ENCODE measurements at regions not wholly inside any gene's neighbourhood (a gene's known extent, or its start where the extent isn't known, plus 50 kb on each side); places are given as distances from the start of the nearest gene placed in this dataset.

GRCh38 chr15:70337277-70338186, 239.8 kb upstream of the TLE3 start:
- no peak for DNase-seq (ENCODE audit: low read depth in 3 of 3, low spot score in 1 of 3)

GRCh38 chr15:70336425-70337009, 238.8 kb upstream of the TLE3 start:
- DNase-seq (ENCODE audit: low read depth in 3 of 3, low spot score in 1 of 3): no peak

- no peak for DNase-seq (ENCODE audit: low read depth in 3 of 3, low spot score in 1 of 3)
Observed at GRCh38 chr15:70334286-70334685, 236.6 kb upstream of the TLE3 start.

GRCh38 chr15:70329179-70329578, 231.5 kb upstream of the TLE3 start:
- no peak for DNase-seq (ENCODE audit: low read depth in 3 of 3, low spot score in 1 of 3)

- no peak for DNase-seq (ENCODE audit: low read depth in 3 of 3, low spot score in 1 of 3)
Observed at GRCh38 chr15:70328679-70329115, 231.0 kb upstream of the TLE3 start.

GRCh38 chr15:70327856-70328678, 230.3 kb upstream of the TLE3 start:
- DNase-seq (ENCODE audit: low read depth in 3 of 3, low spot score in 1 of 3): no peak

GRCh38 chr15:70327328-70327855, 229.7 kb upstream of the TLE3 start:
- no peak for DNase-seq (ENCODE audit: low read depth in 3 of 3, low spot score in 1 of 3)

GRCh38 chr15:70324001-70324974, 226.6 kb upstream of the TLE3 start:
- DNase-seq (ENCODE audit: low read depth in 3 of 3, low spot score in 1 of 3): no peak

GRCh38 chr15:70323111-70323851, 225.6 kb upstream of the TLE3 start:
- DNase-seq (ENCODE audit: low read depth in 3 of 3, low spot score in 1 of 3): no peak

GRCh38 chr15:70322051-70322668, 224.4 kb upstream of the TLE3 start:
- DNase-seq (ENCODE audit: low read depth in 3 of 3, low spot score in 1 of 3): no peak

GRCh38 chr15:70321172-70321819, 223.6 kb upstream of the TLE3 start:
- DNase-seq (ENCODE audit: low read depth in 3 of 3, low spot score in 1 of 3): no peak

- DNase-seq (ENCODE audit: low read depth in 3 of 3, low spot score in 1 of 3): no peak
Observed at GRCh38 chr15:70320482-70320881, 222.8 kb upstream of the TLE3 start.

GRCh38 chr15:70320077-70320476, 222.4 kb upstream of the TLE3 start:
- DNase-seq (ENCODE audit: low read depth in 3 of 3, low spot score in 1 of 3): no peak

GRCh38 chr15:70319466-70319865, 221.7 kb upstream of the TLE3 start:
- DNase-seq (ENCODE audit: low read depth in 3 of 3, low spot score in 1 of 3): no peak

GRCh38 chr15:70318594-70319465, 221.1 kb upstream of the TLE3 start:
- DNase-seq (ENCODE audit: low read depth in 3 of 3, low spot score in 1 of 3): no peak

GRCh38 chr15:70316059-70316600, 218.4 kb upstream of the TLE3 start:
- DNase-seq (ENCODE audit: low read depth in 3 of 3, low spot score in 1 of 3): no peak

- DNase-seq (ENCODE audit: low read depth in 3 of 3, low spot score in 1 of 3): no peak
Observed at GRCh38 chr15:70315431-70315830, 217.7 kb upstream of the TLE3 start.
